Activated T-cell treated with anti-CD3 and anti-CD28 coated beads, Interleukin-2, amount 50 U/mL, for 24 hours (primary cell): ENCODE measurements at regions not wholly inside any gene's neighbourhood (a gene's known extent, or its start where the extent isn't known, plus 50 kb on each side); places are given as distances from the start of the nearest gene placed in this dataset.
"Not testable (repeated sequence)": the region's sequence is repeated elsewhere in the genome, so short reads cannot be mapped to it uniquely, and the experiment has no call there.

Source experiments
- DNase-seq: peaks from one replicate; pipeline ENCODE4 v3.0.0-alpha.2; 2020
- H3K27ac Mint-ChIP-seq: 2 replicates; pipeline ENCODE4 v1.8.0; 2020; ENCODE audit warnings: mild to moderate bottlenecking, mixed read lengths
- H3K27me3 Mint-ChIP-seq: 2 replicates; pipeline ENCODE4 v1.8.0; 2020; ENCODE audit warnings: mixed read lengths
- H3K36me3 Mint-ChIP-seq: 2 replicates; pipeline ENCODE4 v1.8.0; 2020; ENCODE audit warnings: low read depth, mixed read lengths
- H3K4me1 Mint-ChIP-seq: 2 replicates; pipeline ENCODE4 v1.8.0; 2020; ENCODE audit warnings: low read depth, mixed read lengths
- H3K4me3 Mint-ChIP-seq: 2 replicates; pipeline ENCODE4 v1.8.0; 2020; ENCODE audit warnings: mild to moderate bottlenecking, moderate library complexity, mixed read lengths
- H3K9me3 Mint-ChIP-seq: 2 replicates; pipeline ENCODE4 v1.8.0; 2020; ENCODE audit warnings: mixed read lengths

GRCh38 chr2:67895227-67895941 is 167.4 kb downstream of the C1D start:
- H3K4me1 Mint-ChIP-seq = no peaks in the 10 kb centered on the region
- H3K36me3 Mint-ChIP-seq = no peaks in the 10 kb centered on the region

GRCh38 chr2:67896076-67896475 is 166.7 kb downstream of the C1D start:
- H3K27me3 Mint-ChIP-seq = no peaks in the 10 kb centered on the region
- no peak overlapping the region for H3K4me3 Mint-ChIP-seq
- DNase-seq = no peak
- no peaks in the 10 kb centered on the region for H3K9me3 Mint-ChIP-seq
- no peaks in the 10 kb centered on the region for H3K36me3 Mint-ChIP-seq
- no peak overlapping the region for H3K27ac Mint-ChIP-seq
- no peaks in the 10 kb centered on the region for H3K4me1 Mint-ChIP-seq

More at GRCh38 chr2:67895227-67895941, 167.4 kb downstream of the C1D start:
- H3K4me3 Mint-ChIP-seq = no peak overlapping the region
- H3K27ac Mint-ChIP-seq = no peak overlapping the region
- H3K27me3 Mint-ChIP-seq = no peaks in the 10 kb centered on the region
- H3K9me3 Mint-ChIP-seq = no peaks in the 10 kb centered on the region
- DNase-seq = no peak

GRCh38 chr2:67896476-67896875 is 166.3 kb downstream of the C1D start:
- Mint-ChIP-seq H3K9me3 (no peaks in the 10 kb centered on the region), H3K4me1 (no peaks in the 10 kb centered on the region), H3K36me3 (no peaks in the 10 kb centered on the region), H3K4me3 (no peak overlapping the region), H3K27ac (no peak overlapping the region), H3K27me3 (peaks cover 3% of the 10 kb centered on the region)
- no peak for DNase-seq

- Mint-ChIP-seq H3K27ac (no peak overlapping the region), H3K4me1 (no peaks in the 10 kb centered on the region), H3K4me3 (no peak overlapping the region), H3K36me3 (no peaks in the 10 kb centered on the region), H3K9me3 (no peaks in the 10 kb centered on the region), H3K27me3 (peaks cover 9% of the 10 kb centered on the region)
- DNase-seq = no peak
Observed at GRCh38 chr2:67898595-67898994, 164.2 kb downstream of the C1D start.

- no peaks in the 10 kb centered on the region for H3K4me1 Mint-ChIP-seq
- no peaks in the 10 kb centered on the region for H3K9me3 Mint-ChIP-seq
- H3K27ac Mint-ChIP-seq = no peak overlapping the region
- no peak overlapping the region for H3K4me3 Mint-ChIP-seq
- peaks cover 9% of the 10 kb centered on the region for H3K27me3 Mint-ChIP-seq
- DNase-seq = no peak
- H3K36me3 Mint-ChIP-seq = no peaks in the 10 kb centered on the region
Observed at GRCh38 chr2:67899187-67899586, 163.6 kb downstream of the C1D start.

- Mint-ChIP-seq H3K27ac (no peak overlapping the region), H3K4me3 (no peak overlapping the region), H3K4me1 (no peaks in the 10 kb centered on the region), H3K27me3 (peaks cover 9% of the 10 kb centered on the region), H3K9me3 (no peaks in the 10 kb centered on the region), H3K36me3 (no peaks in the 10 kb centered on the region)
- no peak for DNase-seq
Observed at GRCh38 chr2:67900826-67901225, 162.0 kb downstream of the C1D start.

GRCh38 chr2:67904566-67904965 is 158.2 kb downstream of the C1D start:
- no peaks in the 10 kb centered on the region for H3K9me3 Mint-ChIP-seq
- H3K27ac Mint-ChIP-seq = no peak overlapping the region
- peaks cover 9% of the 10 kb centered on the region for H3K27me3 Mint-ChIP-seq
- no peaks in the 10 kb centered on the region for H3K36me3 Mint-ChIP-seq
- H3K4me1 Mint-ChIP-seq = no peaks in the 10 kb centered on the region
- no peak overlapping the region for H3K4me3 Mint-ChIP-seq
- no peak for DNase-seq

GRCh38 chr2:67904966-67905365 is 157.8 kb downstream of the C1D start:
- H3K4me1 Mint-ChIP-seq = no peaks in the 10 kb centered on the region
- no peaks in the 10 kb centered on the region for H3K36me3 Mint-ChIP-seq
- H3K9me3 Mint-ChIP-seq = no peaks in the 10 kb centered on the region
- H3K4me3 Mint-ChIP-seq = no peak overlapping the region
- no peak for DNase-seq
- peaks cover 9% of the 10 kb centered on the region for H3K27me3 Mint-ChIP-seq
- no peak overlapping the region for H3K27ac Mint-ChIP-seq

GRCh38 chr2:67906547-67906946 is 156.3 kb downstream of the C1D start:
- H3K36me3 Mint-ChIP-seq, H3K4me1 Mint-ChIP-seq, H3K27ac Mint-ChIP-seq, DNase-seq, H3K4me3 Mint-ChIP-seq, H3K27me3 Mint-ChIP-seq, H3K9me3 Mint-ChIP-seq: not testable (repeated sequence)

- Mint-ChIP-seq H3K4me3 (no peak overlapping the region), H3K4me1 (no peaks in the 10 kb centered on the region), H3K9me3 (no peaks in the 10 kb centered on the region), H3K27me3 (peaks cover 8% of the 10 kb centered on the region), H3K36me3 (no peaks in the 10 kb centered on the region), H3K27ac (no peak overlapping the region)
- no peak for DNase-seq
Observed at GRCh38 chr2:67917332-67918054, 145.3 kb downstream of the C1D start.

GRCh38 chr2:67918471-67918870 is 144.3 kb downstream of the C1D start:
- DNase-seq = no peak
- no peak overlapping the region for H3K27ac Mint-ChIP-seq
- H3K4me1 Mint-ChIP-seq = no peaks in the 10 kb centered on the region
- no peaks in the 10 kb centered on the region for H3K9me3 Mint-ChIP-seq
- H3K4me3 Mint-ChIP-seq = no peak overlapping the region
- peaks cover 10% of the 10 kb centered on the region for H3K27me3 Mint-ChIP-seq
- no peaks in the 10 kb centered on the region for H3K36me3 Mint-ChIP-seq

GRCh38 chr2:67919490-67919889 is 143.3 kb downstream of the C1D start:
- no peak overlapping the region for H3K27ac Mint-ChIP-seq
- no peaks in the 10 kb centered on the region for H3K36me3 Mint-ChIP-seq
- peaks cover 15% of the 10 kb centered on the region for H3K27me3 Mint-ChIP-seq
- no peaks in the 10 kb centered on the region for H3K4me1 Mint-ChIP-seq
- no peak overlapping the region for H3K4me3 Mint-ChIP-seq
- H3K9me3 Mint-ChIP-seq = no peaks in the 10 kb centered on the region
- DNase-seq = no peak

GRCh38 chr2:67922080-67922785 is 140.6 kb downstream of the C1D start:
- H3K4me3 Mint-ChIP-seq = no peak overlapping the region
- no peak overlapping the region for H3K27ac Mint-ChIP-seq
- H3K4me1 Mint-ChIP-seq = no peaks in the 10 kb centered on the region
- DNase-seq = no peak
- no peaks in the 10 kb centered on the region for H3K36me3 Mint-ChIP-seq
- peaks cover 15% of the 10 kb centered on the region for H3K27me3 Mint-ChIP-seq
- no peaks in the 10 kb centered on the region for H3K9me3 Mint-ChIP-seq

- Mint-ChIP-seq H3K4me3 (no peak overlapping the region), H3K36me3 (no peaks in the 10 kb centered on the region), H3K27me3 (peaks cover 12% of the 10 kb centered on the region), H3K9me3 (no peaks in the 10 kb centered on the region), H3K4me1 (no peaks in the 10 kb centered on the region), H3K27ac (no peak overlapping the region)
- no peak for DNase-seq
Observed at GRCh38 chr2:67923696-67924095, 139.1 kb downstream of the C1D start.

- DNase-seq = no peak
- Mint-ChIP-seq H3K4me3 (no peak overlapping the region), H3K27ac (no peak overlapping the region), H3K9me3 (no peaks in the 10 kb centered on the region), H3K36me3 (no peaks in the 10 kb centered on the region), H3K27me3 (peaks cover 9% of the 10 kb centered on the region), H3K4me1 (no peaks in the 10 kb centered on the region)
Observed at GRCh38 chr2:67927501-67927900, 135.3 kb downstream of the C1D start.
